ENCODE measurements at regions not wholly inside any gene's neighbourhood (a gene's known extent, or its start where the extent isn't known, plus 50 kb on each side); places are given as distances from the start of the nearest gene placed in this dataset.
A peak's percentile ranks its signal among the peaks of the same experiment; 100 is the strongest.

- Histone ChIP-seq H3K27ac (ENCODE audit: low read depth in 2 of 2, low read length in 1 of 2) (peak overlapping the region; percentile 74 to 78; a peak in 3 of 4 replicates), H4K20me1 (ENCODE audit: insufficient read depth) (no peaks in the 10 kb centered on the region), H3K9ac (peak overlapping the region; percentile 3; the same call in 1 of the 2 replicates), H3K79me2 (ENCODE audit: insufficient read depth) (no peaks in the 10 kb centered on the region), H3K4me3 (ENCODE audit: low read depth in 2 of 2, low read length in 1 of 2) (no peak overlapping the region), H3K27me3 (ENCODE audit: insufficient read depth) (no peaks in the 10 kb centered on the region), H3K9me3 (no peaks in the 10 kb centered on the region), H3K36me3 (replicated peaks in 1 of 2; ENCODE audit: control insufficient read depth in 1 of 2, insufficient read depth in 2 of 2, low read length in 1 of 2) (no peaks in the 10 kb centered on the region), H3K4me2 (no peak overlapping the region; the same call in 1 of the 2 replicates), H3K9me2 (no peaks in the 10 kb centered on the region), H3K4me1 (ENCODE audit: control insufficient read depth in 1 of 2, insufficient read depth in 2 of 2, low read depth in 1 of 2, low read length in 1 of 2) (peaks cover 4 to 6% of the 10 kb centered on the region in 2 experiments; a peak in 3 of 4 replicates), H3F3A (replicated peaks; ENCODE audit: insufficient read depth) (no peaks in the 10 kb centered on the region), H2AFZ (ENCODE audit: low read depth) (no peak overlapping the region)
- 16% methylated on average over 1 of the region's 1 CpG for WGBS (ENCODE audit: low lambda C conversion rate)
- CTCF ChIA-PET = interaction anchor here (0.7 kb wide), 2 partner anchors 11 to 1130 kb away, joined by 3 read pairs; no protein-coding TSS in a partner anchor
- POLR2A ChIA-PET = no interaction called here
- DNase-seq = no peak
- TF ChIP-seq, protein P1, sequence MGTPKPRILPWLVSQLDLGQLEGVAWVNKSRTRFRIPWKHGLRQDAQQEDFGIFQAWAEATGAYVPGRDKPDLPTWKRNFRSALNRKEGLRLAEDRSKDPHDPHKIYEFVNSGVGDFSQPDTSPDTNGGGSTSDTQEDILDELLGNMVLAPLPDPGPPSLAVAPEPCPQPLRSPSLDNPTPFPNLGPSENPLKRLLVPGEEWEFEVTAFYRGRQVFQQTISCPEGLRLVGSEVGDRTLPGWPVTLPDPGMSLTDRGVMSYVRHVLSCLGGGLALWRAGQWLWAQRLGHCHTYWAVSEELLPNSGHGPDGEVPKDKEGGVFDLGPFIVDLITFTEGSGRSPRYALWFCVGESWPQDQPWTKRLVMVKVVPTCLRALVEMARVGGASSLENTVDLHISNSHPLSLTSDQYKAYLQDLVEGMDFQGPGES (IDR thresholded peaks at IDR 0.05; ENCODE audit: low read depth, low read length) = no peak
- TF ChIP-seq FOXM1 (IDR thresholded peaks at IDR 0.05; ENCODE audit: low read depth) = no peak
- TF ChIP-seq RXRA (IDR thresholded peaks at IDR 0.05; ENCODE audit: borderline replicate concordance, low read depth) = peak; percentile 55; the same call in 1 of the 2 replicates
- peak; percentile 86 for TF ChIP-seq TCF12 (IDR thresholded peaks at IDR 0.05)
- TF ChIP-seq YY1 (IDR thresholded peaks at IDR 0.05; ENCODE audit: low read depth) = no peak
- TF ChIP-seq, protein P2, sequence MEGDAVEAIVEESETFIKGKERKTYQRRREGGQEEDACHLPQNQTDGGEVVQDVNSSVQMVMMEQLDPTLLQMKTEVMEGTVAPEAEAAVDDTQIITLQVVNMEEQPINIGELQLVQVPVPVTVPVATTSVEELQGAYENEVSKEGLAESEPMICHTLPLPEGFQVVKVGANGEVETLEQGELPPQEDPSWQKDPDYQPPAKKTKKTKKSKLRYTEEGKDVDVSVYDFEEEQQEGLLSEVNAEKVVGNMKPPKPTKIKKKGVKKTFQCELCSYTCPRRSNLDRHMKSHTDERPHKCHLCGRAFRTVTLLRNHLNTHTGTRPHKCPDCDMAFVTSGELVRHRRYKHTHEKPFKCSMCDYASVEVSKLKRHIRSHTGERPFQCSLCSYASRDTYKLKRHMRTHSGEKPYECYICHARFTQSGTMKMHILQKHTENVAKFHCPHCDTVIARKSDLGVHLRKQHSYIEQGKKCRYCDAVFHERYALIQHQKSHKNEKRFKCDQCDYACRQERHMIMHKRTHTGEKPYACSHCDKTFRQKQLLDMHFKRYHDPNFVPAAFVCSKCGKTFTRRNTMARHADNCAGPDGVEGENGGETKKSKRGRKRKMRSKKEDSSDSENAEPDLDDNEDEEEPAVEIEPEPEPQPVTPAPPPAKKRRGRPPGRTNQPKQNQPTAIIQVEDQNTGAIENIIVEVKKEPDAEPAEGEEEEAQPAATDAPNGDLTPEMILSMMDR (IDR thresholded peaks at IDR 0.05) = no peak
- TF ChIP-seq, protein P3, sequence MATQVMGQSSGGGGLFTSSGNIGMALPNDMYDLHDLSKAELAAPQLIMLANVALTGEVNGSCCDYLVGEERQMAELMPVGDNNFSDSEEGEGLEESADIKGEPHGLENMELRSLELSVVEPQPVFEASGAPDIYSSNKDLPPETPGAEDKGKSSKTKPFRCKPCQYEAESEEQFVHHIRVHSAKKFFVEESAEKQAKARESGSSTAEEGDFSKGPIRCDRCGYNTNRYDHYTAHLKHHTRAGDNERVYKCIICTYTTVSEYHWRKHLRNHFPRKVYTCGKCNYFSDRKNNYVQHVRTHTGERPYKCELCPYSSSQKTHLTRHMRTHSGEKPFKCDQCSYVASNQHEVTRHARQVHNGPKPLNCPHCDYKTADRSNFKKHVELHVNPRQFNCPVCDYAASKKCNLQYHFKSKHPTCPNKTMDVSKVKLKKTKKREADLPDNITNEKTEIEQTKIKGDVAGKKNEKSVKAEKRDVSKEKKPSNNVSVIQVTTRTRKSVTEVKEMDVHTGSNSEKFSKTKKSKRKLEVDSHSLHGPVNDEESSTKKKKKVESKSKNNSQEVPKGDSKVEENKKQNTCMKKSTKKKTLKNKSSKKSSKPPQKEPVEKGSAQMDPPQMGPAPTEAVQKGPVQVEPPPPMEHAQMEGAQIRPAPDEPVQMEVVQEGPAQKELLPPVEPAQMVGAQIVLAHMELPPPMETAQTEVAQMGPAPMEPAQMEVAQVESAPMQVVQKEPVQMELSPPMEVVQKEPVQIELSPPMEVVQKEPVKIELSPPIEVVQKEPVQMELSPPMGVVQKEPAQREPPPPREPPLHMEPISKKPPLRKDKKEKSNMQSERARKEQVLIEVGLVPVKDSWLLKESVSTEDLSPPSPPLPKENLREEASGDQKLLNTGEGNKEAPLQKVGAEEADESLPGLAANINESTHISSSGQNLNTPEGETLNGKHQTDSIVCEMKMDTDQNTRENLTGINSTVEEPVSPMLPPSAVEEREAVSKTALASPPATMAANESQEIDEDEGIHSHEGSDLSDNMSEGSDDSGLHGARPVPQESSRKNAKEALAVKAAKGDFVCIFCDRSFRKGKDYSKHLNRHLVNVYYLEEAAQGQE (IDR thresholded peaks at IDR 0.05; ENCODE audit: low read depth, low read length) = 0 out of 2 replicates have a peak, but pooled peaks have one; percentile 24
- TF ChIP-seq, protein P4, sequence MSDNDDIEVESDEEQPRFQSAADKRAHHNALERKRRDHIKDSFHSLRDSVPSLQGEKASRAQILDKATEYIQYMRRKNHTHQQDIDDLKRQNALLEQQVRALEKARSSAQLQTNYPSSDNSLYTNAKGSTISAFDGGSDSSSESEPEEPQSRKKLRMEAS (IDR thresholded peaks at IDR 0.05; ENCODE audit: low read depth) = 0 out of 2 replicates have a peak, but pooled peaks have one; percentile 17
- TF ChIP-seq RCOR1 (IDR thresholded peaks at IDR 0.05; ENCODE audit: low read length) = peak; percentile 35; the same call in 1 of the 2 replicates
- TF ChIP-seq TEAD4 (IDR thresholded peaks at IDR 0.05; ENCODE audit: borderline replicate concordance, insufficient read depth) = peak; percentile 71
- TF ChIP-seq FOSL2 (IDR thresholded peaks at IDR 0.05; ENCODE audit: borderline replicate concordance, low read depth) = peak; percentile 58
- TF ChIP-seq CHD2 (IDR thresholded peaks at IDR 0.05; ENCODE audit: low read length, partially characterized antibody) = no peak
- TF ChIP-seq ZBTB33 (IDR thresholded peaks at IDR 0.05; ENCODE audit: borderline replicate concordance, low read depth) = no peak
- TF ChIP-seq, protein P5, sequence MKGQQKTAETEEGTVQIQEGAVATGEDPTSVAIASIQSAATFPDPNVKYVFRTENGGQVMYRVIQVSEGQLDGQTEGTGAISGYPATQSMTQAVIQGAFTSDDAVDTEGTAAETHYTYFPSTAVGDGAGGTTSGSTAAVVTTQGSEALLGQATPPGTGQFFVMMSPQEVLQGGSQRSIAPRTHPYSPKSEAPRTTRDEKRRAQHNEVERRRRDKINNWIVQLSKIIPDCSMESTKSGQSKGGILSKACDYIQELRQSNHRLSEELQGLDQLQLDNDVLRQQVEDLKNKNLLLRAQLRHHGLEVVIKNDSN (IDR thresholded peaks at IDR 0.05; ENCODE audit: borderline replicate concordance, low read depth) = no peak
- peak in 1 of 2 experiments; percentile 73; a peak in 2 of 4 replicates for TF ChIP-seq EP300 (IDR thresholded peaks at IDR 0.05; ENCODE audit: borderline replicate concordance in 1 of 2, low read depth in 1 of 2, low read length in 1 of 2)
- TF ChIP-seq GABPA (IDR thresholded peaks at IDR 0.05; ENCODE audit: low read depth) = no peak
- peak; percentile 65 for TF ChIP-seq PBX3 (IDR thresholded peaks at IDR 0.05)
- no peak; the same call in 1 of the 2 replicates for TF ChIP-seq MEF2A (IDR thresholded peaks at IDR 0.05; ENCODE audit: borderline replicate concordance, low read depth)
- no peak for TF ChIP-seq ELF1 (IDR thresholded peaks at IDR 0.05)
- TF ChIP-seq GATA2 (CRISPR knock-in tag; IDR thresholded peaks at IDR 0.05) = peak; percentile 66
- no peak for TF ChIP-seq NRF1 (IDR thresholded peaks at IDR 0.05; ENCODE audit: low read depth, low read length)
- peak; percentile 53; the same call in 1 of the 2 replicates for TF ChIP-seq NFIC (IDR thresholded peaks at IDR 0.05; ENCODE audit: borderline replicate concordance)
Measured at GRCh38 chr9:115531410-115532125, 413.6 kb upstream of the TNC start.

All from SK-N-SH (cell line).